K562 (cell line): ENCODE measurements at regions not wholly inside any gene's neighbourhood (a gene's known extent, or its start where the extent isn't known, plus 50 kb on each side); places are given as distances from the start of the nearest gene placed in this dataset.

Source experiments
- ATAC-seq: fragments of 200-7000 bp; cut with Tn5 transposase; 3 replicates; pipeline ENCODE4 v1.9.1; 2020; ENCODE audit warnings: moderate library complexity
- BruUV-seq: library from RNA; stranded (reverse); fragments of 400-500 nt; replicated peaks from 2 replicates; lab custom pipeline; 2021; lab: Mats Ljungman, UMichigan
- CTCF ChIA-PET: fragments of 300-600 bp; formaldehyde crosslinking; extraction: SDS; loops from one replicate; lab custom pipeline; 2021; ENCODE audit warnings: low intra/inter-chr PET ratio; lab: Yijun Ruan, JAX
- POLR2A ChIA-PET: fragments of 300-600, 350-650 bp; sonication (Branson Sonifier 250); formaldehyde crosslinking; extraction: SDS; loops from one replicate; lab custom pipeline; 2021; ENCODE audit warnings: antibody characterized with exemption, inconsistent platforms; lab: Yijun Ruan, JAX
- DNase-seq, 4 experiments: peaks; one replicate each; pipeline versions ENCODE4 v3.0.0 to v3.0.0-alpha.2; 2011 to 2018; ENCODE audit warnings: low spot score in 3 of 4, mixed read lengths in 3 of 4; ENCODE audit errors: extremely low read depth in 1 of 4
- FAIRE-seq: peaks from 2 replicates; lab custom pipeline; 2011; peaks lifted over from hg19 to GRCh38; lab: Jason Lieb, UNC
- H2AFZ ChIP-seq: 2 replicates; pipeline ENCODE4 v1.6.0; 2011; ENCODE audit warnings: low read depth, low read length, control low read depth, inconsistent platforms
- H3K27ac ChIP-seq: fragments of 200-600 bp; 3 replicates; pipeline ENCODE4 v1.8.0; 2011; ENCODE audit warnings: low read depth, mild to moderate bottlenecking, control low read depth, inconsistent platforms, low read length, moderate library complexity, mixed read lengths; ENCODE audit errors: extremely low read depth
- H3K27me3 ChIP-seq, 2 experiments: fragments of 300-600 bp in 1 of 2; 2 replicates in 1 of 2; 3 replicates in 1 of 2; pipeline versions ENCODE4 v1.6.0 to v1.8.0; 2011; ENCODE audit warnings: inconsistent platforms in 2 of 2, low read length in 2 of 2, mild to moderate bottlenecking in 1 of 2, mixed read lengths in 1 of 2, moderate library complexity in 1 of 2; ENCODE audit not compliant: control insufficient read depth in 2 of 2, insufficient read depth in 2 of 2
- H3K36me3 ChIP-seq: fragments of 300-600 bp; 3 replicates; pipeline ENCODE4 v1.8.0; 2011; ENCODE audit warnings: mild to moderate bottlenecking, low read length, inconsistent platforms; ENCODE audit not compliant: control insufficient read depth, insufficient read depth
- H3K4me1 ChIP-seq, 2 experiments: fragments of 200-600 bp in 1 of 2; replicated peaks in 1 of 2; 2 replicates in 1 of 2; 3 replicates in 1 of 2; pipeline versions ENCODE4 v1.5.1 to v1.8.0; 2011; ENCODE audit warnings: inconsistent platforms in 2 of 2, low read length in 2 of 2, mild to moderate bottlenecking in 1 of 2, mixed read lengths in 1 of 2, moderate library complexity in 1 of 2; ENCODE audit not compliant: control insufficient read depth in 2 of 2, insufficient read depth in 2 of 2
- H3K4me2 ChIP-seq: 2 replicates; pipeline ENCODE4 v1.6.1; 2011; ENCODE audit warnings: low read length, control low read depth, inconsistent platforms, mixed read lengths; ENCODE audit not compliant: insufficient read depth
- H3K4me3 ChIP-seq: fragments of 200-600 bp; sonication (generic), shearing (Covaris generic); 2 replicates; pipeline ENCODE4 v1.5.1; 2016; ENCODE audit warnings: control low read depth, inconsistent platforms
- H3K79me2 ChIP-seq: fragments of 200-600 bp; 3 replicates; pipeline ENCODE4 v1.8.0; 2011; ENCODE audit warnings: low read length, inconsistent platforms; ENCODE audit not compliant: control insufficient read depth, insufficient read depth
- H3K9ac ChIP-seq, 2 experiments: 2 replicates each; pipeline versions ENCODE4 v1.6.0 to v1.6.1; 2011; ENCODE audit warnings: low read depth in 2 of 2, low read length in 2 of 2, control low read depth in 1 of 2, inconsistent platforms in 1 of 2, mild to moderate bottlenecking in 1 of 2, mixed read lengths in 1 of 2; ENCODE audit not compliant: insufficient read depth in 1 of 2
- H3K9me1 ChIP-seq: one replicate; pipeline ENCODE4 v1.6.0; 2011; ENCODE audit warnings: inconsistent platforms, mild to moderate bottlenecking, low read length, moderate library complexity; ENCODE audit not compliant: control insufficient read depth, insufficient read depth
- H3K9me3 ChIP-seq: replicated peaks from 2 replicates; pipeline ENCODE4 v1.5.1; 2011; ENCODE audit warnings: low read depth, low read length, inconsistent platforms; ENCODE audit not compliant: control insufficient read depth, insufficient read depth
- H4K20me1 ChIP-seq: replicated peaks from 2 replicates; pipeline ENCODE4 v1.6.1; 2011; ENCODE audit warnings: low read length, inconsistent platforms, mixed read lengths; ENCODE audit not compliant: control insufficient read depth, insufficient read depth
- GTF2A2 ChIP-seq: IDR thresholded peaks from 2 replicates; pipeline ENCODE4 v1.6.1; 2016; ENCODE audit warnings: mild to moderate bottlenecking, missing genetic modification characterization, missing compliant biosample characterization
- ILF3 ChIP-seq: fragments of 450-650 bp; IDR thresholded peaks from 2 replicates; pipeline ENCODE4 v1.6.1; 2018; ENCODE audit warnings: antibody characterized with exemption, mild to moderate bottlenecking, moderate library complexity, borderline replicate concordance
- IRF9 ChIP-seq: fragments of 450-650 bp; IDR thresholded peaks from 2 replicates; pipeline ENCODE4 v1.6.1; 2016; ENCODE audit warnings: missing biosample characterization, missing genetic modification characterization
- MAX ChIP-seq: sonication (generic); formaldehyde crosslinking; IDR thresholded peaks from 2 replicates; pipeline ENCODE4 v1.9.0; 2022; ENCODE audit warnings: mild to moderate bottlenecking, missing genetic modification reagents
- MEF2A ChIP-seq: IDR thresholded peaks from 2 replicates; pipeline ENCODE4 v1.6.1; 2011; ENCODE audit warnings: low read depth, mild to moderate bottlenecking, low read length, moderate library complexity; ENCODE audit not compliant: control insufficient read depth
- MEF2D ChIP-seq: conservative IDR thresholded peaks from 2 replicates; pipeline ENCODE4 v1.6.1; 2016; ENCODE audit warnings: low read depth, missing genetic modification characterization, missing compliant biosample characterization
- REST ChIP-seq, 2 experiments: fragments of 450-650 bp; formaldehyde crosslinking in 1 of 2; IDR thresholded peaks; 2 replicates each; pipeline versions ENCODE4 v1.4.0 to v1.6.1; 2014 to 2020; ENCODE audit warnings: mild to moderate bottlenecking in 2 of 2, borderline replicate concordance in 1 of 2, low read depth in 1 of 2
- SRSF9 ChIP-seq: fragments of 200-400 bp; formaldehyde crosslinking; IDR thresholded peaks from 2 replicates; pipeline ENCODE4 v1.6.1; 2017; ENCODE audit warnings: low read depth, low read length, borderline replicate concordance
- ZNF212 ChIP-seq: fragments of 450-650 bp; formaldehyde crosslinking; IDR thresholded peaks from 2 replicates; pipeline ENCODE4 v1.4.0; 2020; ENCODE audit warnings: mild to moderate bottlenecking
- ZNF398 ChIP-seq: fragments of 250-450 bp; sonication (Bioruptor Pico); IDR thresholded peaks from 2 replicates; pipeline ENCODE4 v1.8.0; 2021; ENCODE audit warnings: moderate library complexity, mild to moderate bottlenecking, inconsistent platforms
- WGBS: fragments of 100-300 bp; shearing (Covaris generic); methylation state at CpG from one replicate; pipeline ENCODE4 v1.1.6; 2016; ENCODE audit warnings: low coverage, mixed read lengths; ENCODE audit not compliant: insufficient coverage; ENCODE audit errors: missing lambda C conversion rate; 5-methylcytosine and 5-hydroxymethylcytosine counted together
- in situ Hi-C: fragments of 300-500 bp; cut with MboI; formaldehyde crosslinking; loops from 4 replicates; pipeline ENCODE4 v1.15.0; 2018; ENCODE audit warnings: inconsistent platforms, mixed read lengths
- intact Hi-C: fragments of 100-400 bp; cut with micrococcal nuclease; formaldehyde crosslinking; loops from 2 replicates; pipeline ENCODE4 v1.14.2; 2022

GRCh38 chr10:33039181-33039580 lies 81.2 kb upstream of the ITGB1 start:
- Histone ChIP-seq H3K36me3 (no peaks in the 10 kb centered on the region), H3K9me3 (0 out of 2 replicates have a peak, but pooled peaks cover 1% of the 10 kb centered on the region), H4K20me1 (no peaks in the 10 kb centered on the region), H3K27me3 (peaks cover 9 to 22% of the 10 kb centered on the region in 2 experiments; a peak in 4 of 5 replicates), H3K4me3 (no peak overlapping the region), H3K4me1 (peaks cover 0 to 4% of the 10 kb centered on the region in 2 experiments; a peak in 1 of 5 replicates), H3K4me2 (no peak overlapping the region), H3K79me2 (no peaks in the 10 kb centered on the region), H3K9me1 (no peaks in the 10 kb centered on the region), H2AFZ (no peak overlapping the region), H3K27ac (no peak overlapping the region), H3K9ac (no peak overlapping the region)
- intact Hi-C loops, result no loop called here
- DNase-seq (no peak), FAIRE-seq (no peak), ATAC-seq (no peak)
- WGBS, result 0% methylated on average over 1 of the region's 1 CpG
- CTCF ChIA-PET, result no interaction called here
- POLR2A ChIA-PET, result interaction anchor here (0.7 kb wide), 1 partner anchor 8 kb away, joined by 3 read pairs; no protein-coding TSS in a partner anchor
- BruUV-seq, result no TSS peak
- in situ Hi-C loops, result no loop called here
- TF ChIP-seq MEF2D (tag) (no peak), IRF9 (tag) (no peak), SRSF9 (no peak), GTF2A2 (no peak), MAX (CRISPR knock-in tag) (no peak), ILF3 (no peak), MEF2A (no peak), ZNF212 (no peak), REST (IDR thresholded peaks at IDR 0.05; ENCODE audit: borderline replicate concordance) (no peak), REST (CRISPR knock-in tag; IDR thresholded peaks at IDR 0.05; ENCODE audit: low read depth) (no peak), ZNF398 (no peak)
